ENCODE measurements at regions not wholly inside any gene's neighbourhood (a gene's known extent, or its start where the extent isn't known, plus 50 kb on each side); places are given as distances from the start of the nearest gene placed in this dataset.

- no peak overlapping the region for H3K27ac ChIP-seq (ENCODE audit: low read length)
- H3K4me3 ChIP-seq (ENCODE audit: low read length): no peak overlapping the region
- H4K20me1 ChIP-seq (ENCODE audit: insufficient read depth, low read length): no peaks in the 10 kb centered on the region
- no peaks in the 10 kb centered on the region for H3K4me1 ChIP-seq (ENCODE audit: low read length)
- no peaks in the 10 kb centered on the region for H3K36me3 ChIP-seq (replicated peaks; ENCODE audit: low read depth, low read length)
- no peak overlapping the region for H3K9ac ChIP-seq (ENCODE audit: low read length)
- TF ChIP-seq EZH2phosphoT487 (IDR thresholded peaks at IDR 0.05; ENCODE audit: low read depth): no peak
- no peak for TF ChIP-seq CTCF (IDR thresholded peaks at IDR 0.05; ENCODE audit: low read depth, low read length)
- no peak overlapping the region for H2AFZ ChIP-seq (ENCODE audit: low read depth, low read length)
- peaks cover 55% of the 10 kb centered on the region for H3K27me3 ChIP-seq (ENCODE audit: low read depth, low read length)
- H3K79me2 ChIP-seq (ENCODE audit: low read length): no peaks in the 10 kb centered on the region
- no peaks in the 10 kb centered on the region for H3K9me3 ChIP-seq (ENCODE audit: insufficient read depth, low read length)
- no peak overlapping the region for H3K4me2 ChIP-seq (ENCODE audit: low read length)
These were observed 120.1 kb upstream of the PMEPA1 start for GRCh38 chr20:57829805-57830514.

GRCh38 chr20:57829336-57829735, 119.5 kb upstream of the PMEPA1 start:
- Histone ChIP-seq H3K4me1 (ENCODE audit: low read length) (no peaks in the 10 kb centered on the region), H3K36me3 (replicated peaks; ENCODE audit: low read depth, low read length) (no peaks in the 10 kb centered on the region), H3K9me3 (ENCODE audit: insufficient read depth, low read length) (no peaks in the 10 kb centered on the region), H3K9ac (ENCODE audit: low read length) (no peak overlapping the region), H3K4me2 (ENCODE audit: low read length) (no peak overlapping the region), H3K79me2 (ENCODE audit: low read length) (no peaks in the 10 kb centered on the region), H4K20me1 (ENCODE audit: insufficient read depth, low read length) (no peaks in the 10 kb centered on the region), H3K27ac (ENCODE audit: low read length) (no peak overlapping the region), H3K27me3 (ENCODE audit: low read depth, low read length) (peaks cover 52% of the 10 kb centered on the region), H3K4me3 (ENCODE audit: low read length) (no peak overlapping the region), H2AFZ (ENCODE audit: low read depth, low read length) (no peak overlapping the region)
- no peak for TF ChIP-seq CTCF (IDR thresholded peaks at IDR 0.05; ENCODE audit: low read depth, low read length)
- TF ChIP-seq EZH2phosphoT487 (IDR thresholded peaks at IDR 0.05; ENCODE audit: low read depth): no peak

GRCh38 chr20:57828696-57829095, 118.9 kb upstream of the PMEPA1 start:
- Histone ChIP-seq H2AFZ (ENCODE audit: low read depth, low read length) (no peak overlapping the region), H3K36me3 (replicated peaks; ENCODE audit: low read depth, low read length) (no peaks in the 10 kb centered on the region), H3K27me3 (ENCODE audit: low read depth, low read length) (peaks cover 53% of the 10 kb centered on the region), H4K20me1 (ENCODE audit: insufficient read depth, low read length) (no peaks in the 10 kb centered on the region), H3K9me3 (ENCODE audit: insufficient read depth, low read length) (no peaks in the 10 kb centered on the region), H3K79me2 (ENCODE audit: low read length) (no peaks in the 10 kb centered on the region), H3K4me2 (ENCODE audit: low read length) (no peak overlapping the region), H3K27ac (ENCODE audit: low read length) (no peak overlapping the region), H3K4me3 (ENCODE audit: low read length) (no peak overlapping the region), H3K9ac (ENCODE audit: low read length) (no peak overlapping the region), H3K4me1 (ENCODE audit: low read length) (no peaks in the 10 kb centered on the region)
- no peak for TF ChIP-seq EZH2phosphoT487 (IDR thresholded peaks at IDR 0.05; ENCODE audit: low read depth)
- TF ChIP-seq CTCF (IDR thresholded peaks at IDR 0.05; ENCODE audit: low read depth, low read length): no peak

GRCh38 chr20:57826666-57827287, 117.0 kb upstream of the PMEPA1 start:
- TF ChIP-seq EZH2phosphoT487 (IDR thresholded peaks at IDR 0.05; ENCODE audit: low read depth): no peak
- TF ChIP-seq CTCF (IDR thresholded peaks at IDR 0.05; ENCODE audit: low read depth, low read length): no peak
- Histone ChIP-seq H3K36me3 (replicated peaks; ENCODE audit: low read depth, low read length) (no peaks in the 10 kb centered on the region), H3K9me3 (ENCODE audit: insufficient read depth, low read length) (no peaks in the 10 kb centered on the region), H3K4me3 (ENCODE audit: low read length) (no peak overlapping the region), H3K27ac (ENCODE audit: low read length) (no peak overlapping the region), H4K20me1 (ENCODE audit: insufficient read depth, low read length) (no peaks in the 10 kb centered on the region), H2AFZ (ENCODE audit: low read depth, low read length) (no peak overlapping the region), H3K27me3 (ENCODE audit: low read depth, low read length) (peaks cover 55% of the 10 kb centered on the region), H3K4me2 (ENCODE audit: low read length) (no peak overlapping the region), H3K4me1 (ENCODE audit: low read length) (no peaks in the 10 kb centered on the region), H3K9ac (ENCODE audit: low read length) (no peak overlapping the region), H3K79me2 (ENCODE audit: low read length) (no peaks in the 10 kb centered on the region)
